Coronary artery (tissue), 2 donors: ENCODE measurements at regions not wholly inside any gene's neighbourhood (a gene's known extent, or its start where the extent isn't known, plus 50 kb on each side); places are given as distances from the start of the nearest gene placed in this dataset.

Experiments
- DNase-seq: peaks from one replicate; pipeline ENCODE4 v3.0.0-alpha.2; 2017; ENCODE audit warnings: low spot score
- H3K27ac ChIP-seq, 2 donors: fragments of 200-600 bp; sonication (generic); one replicate each; pipeline ENCODE4 v1.5.1; 2016 to 2019
- H3K4me3 ChIP-seq: fragments of 200-600 bp; sonication (generic); 2 replicates; pipeline ENCODE4 v1.5.1; 2016; ENCODE audit warnings: mild to moderate bottlenecking, moderate library complexity
- CTCF ChIP-seq: fragments of 200-600 bp; sonication (generic); IDR thresholded peaks from one replicate; pipeline ENCODE4 v1.5.1; 2019; ENCODE audit warnings: antibody characterized with exemption

- H3K27ac ChIP-seq = no peak overlapping the region
- no peak overlapping the region for H3K4me3 ChIP-seq
- no peak for TF ChIP-seq CTCF
- no peak for DNase-seq
Observed at GRCh38 chr14:53896726-53897125, 59.9 kb downstream of the BMP4 start.

GRCh38 chr14:53894456-53894855 is 62.2 kb downstream of the BMP4 start:
- Histone ChIP-seq H3K27ac (no peak overlapping the region), H3K4me3 (no peak overlapping the region)
- no peak for DNase-seq

DNA sequence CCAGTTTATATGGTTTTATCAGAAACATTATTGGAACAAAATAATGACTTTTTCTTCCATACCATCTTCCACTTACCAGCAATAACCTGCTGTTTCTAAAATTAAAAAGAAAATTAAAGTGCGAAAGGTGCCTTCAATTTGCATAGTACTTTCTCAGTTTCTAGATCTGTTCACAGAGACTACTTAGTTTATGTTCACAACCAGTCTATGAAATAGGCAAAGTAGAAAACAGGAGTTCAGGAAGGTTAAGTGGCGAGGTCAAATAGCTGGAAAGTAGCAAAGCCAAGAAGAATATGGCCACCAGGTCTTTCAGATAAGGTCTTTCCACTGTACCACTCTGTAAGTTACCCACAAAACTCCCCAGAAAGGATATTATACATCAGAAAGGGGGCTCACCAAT is 63.3 kb downstream of the BMP4 start:
- no peak overlapping the region for H3K4me3 ChIP-seq
- no peak for DNase-seq
- TF ChIP-seq CTCF = no peak
- no peak overlapping the region for H3K27ac ChIP-seq

More at GRCh38 chr14:53894456-53894855, 62.2 kb downstream of the BMP4 start:
- no peak for TF ChIP-seq CTCF

DNA sequence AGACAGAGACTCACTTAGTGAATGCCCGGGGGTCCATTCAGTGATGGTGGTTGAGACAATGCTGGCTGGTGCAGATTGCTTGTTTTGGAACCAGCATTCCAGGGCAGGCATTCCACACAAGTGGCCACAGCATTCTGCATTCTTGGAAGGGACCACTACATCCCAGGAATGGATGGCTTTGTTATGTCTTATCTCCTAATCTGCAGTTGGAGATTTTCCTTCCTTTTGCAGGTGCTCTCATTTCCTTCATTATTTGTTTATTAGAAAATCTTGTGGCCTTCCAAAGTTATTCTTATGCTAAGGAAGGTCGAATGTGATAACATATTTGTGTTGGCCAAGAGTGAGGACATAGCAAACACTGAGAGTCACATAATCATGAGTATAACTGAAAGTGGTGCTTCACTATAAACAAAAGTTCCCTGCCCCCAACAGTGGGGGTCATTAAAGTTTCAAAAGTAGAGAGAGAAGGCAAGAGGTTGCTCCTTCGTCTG is 66.0 kb downstream of the BMP4 start:
- no peak for TF ChIP-seq CTCF
- H3K27ac ChIP-seq = peak overlapping the region in 1 of 2 donors; percentile 37

GRCh38 chr14:53888535-53889386 is 67.9 kb downstream of the BMP4 start:
- no peak overlapping the region for H3K27ac ChIP-seq
- no peak overlapping the region for H3K4me3 ChIP-seq
- no peak for DNase-seq
- no peak for TF ChIP-seq CTCF

More for the DNA sequence above, 66.0 kb downstream of the BMP4 start:
- no peak for DNase-seq
- no peak overlapping the region for H3K4me3 ChIP-seq

- H3K4me3 ChIP-seq = no peak overlapping the region
- TF ChIP-seq CTCF = no peak
- H3K27ac ChIP-seq = no peak overlapping the region
- no peak for DNase-seq
Observed at GRCh38 chr14:53885136-53885640, 71.4 kb downstream of the BMP4 start.

- no peak for TF ChIP-seq CTCF
- no peak for DNase-seq
- no peak overlapping the region for H3K4me3 ChIP-seq
- no peak overlapping the region for H3K27ac ChIP-seq
Observed at GRCh38 chr14:53884601-53885000, 72.0 kb downstream of the BMP4 start.
